ENCODE measurements at regions not wholly inside any gene's neighbourhood (a gene's known extent, or its start where the extent isn't known, plus 50 kb on each side); places are given as distances from the start of the nearest gene placed in this dataset.

GRCh38 chr17:54270499-54270898, 447.8 kb downstream of the KIF2B start:
- TF ChIP-seq POLR2AphosphoS5 (IDR thresholded peaks at IDR 0.05; ENCODE audit: low read depth, low read length): no peak
- no peak for TF ChIP-seq TAF1 (IDR thresholded peaks at IDR 0.05; ENCODE audit: low read depth, low read length)
- TF ChIP-seq CEBPB (IDR thresholded peaks at IDR 0.05; ENCODE audit: low read depth, low read length): no peak
- no peak for TF ChIP-seq POLR2A (IDR thresholded peaks at IDR 0.05; ENCODE audit: control extremely low read depth in 1 of 2, low read depth in 2 of 2, low read length in 2 of 2)
- TF ChIP-seq SUZ12 (IDR thresholded peaks at IDR 0.05; ENCODE audit: low read length): no peak
- TF ChIP-seq CHD2 (IDR thresholded peaks at IDR 0.05; ENCODE audit: low read length): no peak
- no peak for TF ChIP-seq EP300 (IDR thresholded peaks at IDR 0.05; ENCODE audit: borderline replicate concordance in 1 of 2, low read depth in 2 of 2, low read length in 2 of 2)
- TF ChIP-seq EZH2 (IDR thresholded peaks at IDR 0.05; ENCODE audit: low read depth, low read length, severe bottlenecking): no peak
